ENCODE measurements at regions not wholly inside any gene's neighbourhood (a gene's known extent, or its start where the extent isn't known, plus 50 kb on each side); places are given as distances from the start of the nearest gene placed in this dataset.

- TF ChIP-seq MXI1 (IDR thresholded peaks at IDR 0.05; ENCODE audit: low read depth, low read length), result no peak
- no peak for TF ChIP-seq EZH2phosphoT487 (IDR thresholded peaks at IDR 0.05; ENCODE audit: borderline replicate concordance, low read depth)
- no peak for TF ChIP-seq ZBTB33 (IDR thresholded peaks at IDR 0.05; ENCODE audit: borderline replicate concordance, low read depth)
- no peak for TF ChIP-seq FOXM1 (IDR thresholded peaks at IDR 0.05; ENCODE audit: low read depth)
- no peak for TF ChIP-seq CTCF (IDR thresholded peaks at IDR 0.05)
- TF ChIP-seq MEF2A (IDR thresholded peaks at IDR 0.05; ENCODE audit: borderline replicate concordance, low read depth), result no peak
- no peak for TF ChIP-seq USF2 (IDR thresholded peaks at IDR 0.05; ENCODE audit: borderline replicate concordance, low read depth, low read length)
- TF ChIP-seq SMC3 (IDR thresholded peaks at IDR 0.05; ENCODE audit: low read depth, low read length), result no peak
- TF ChIP-seq NRF1 (IDR thresholded peaks at IDR 0.05; ENCODE audit: low read depth, low read length), result no peak
- TF ChIP-seq POLR2AphosphoS5 (IDR thresholded peaks at IDR 0.05; ENCODE audit: low read depth, low read length), result no peak
- no peak for TF ChIP-seq FOSL2 (IDR thresholded peaks at IDR 0.05; ENCODE audit: borderline replicate concordance, low read depth)
- TF ChIP-seq RXRA (IDR thresholded peaks at IDR 0.05; ENCODE audit: borderline replicate concordance, low read depth), result no peak
Measured at GRCh38 chr11:92329646-92330045, 105.0 kb downstream of the FAT3 start.

All from SK-N-SH (cell line).